KG1 (cell line): ENCODE measurements at regions not wholly inside any gene's neighbourhood (a gene's known extent, or its start where the extent isn't known, plus 50 kb on each side); places are given as distances from the start of the nearest gene placed in this dataset.
"Not testable (repeated sequence)": the region's sequence is repeated elsewhere in the genome, so short reads cannot be mapped to it uniquely, and the experiment has no call there.

Experiments
- DNase-seq: peaks from one replicate; lab custom pipeline; 2025; lab: John Stamatoyannopoulos, UW

GRCh38 chr15:55126111-55126510 lies 70.6 kb downstream of the RSL24D1 start:
- DNase-seq, result no peak

- no peak for DNase-seq
These were observed 72.1 kb downstream of the RSL24D1 start for GRCh38 chr15:55124616-55125015.

GRCh38 chr15:55118344-55118870 lies 78.3 kb downstream of the RSL24D1 start:
- DNase-seq, result no peak

GRCh38 chr15:55116636-55117035 lies 80.1 kb downstream of the RSL24D1 start:
- DNase-seq, result no peak

- DNase-seq, result no peak
These were observed 83.0 kb downstream of the RSL24D1 start for GRCh38 chr15:55113736-55114135.

GRCh38 chr15:55112706-55113105 lies 84.0 kb downstream of the RSL24D1 start:
- no peak for DNase-seq

- DNase-seq, result no peak
These were observed 86.3 kb downstream of the RSL24D1 start for GRCh38 chr15:55110446-55110845.

- peak; percentile 73 for DNase-seq
These were observed 87.8 kb downstream of the RSL24D1 start for GRCh38 chr15:55108858-55109518.

GRCh38 chr15:55108448-55108847 lies 88.3 kb downstream of the RSL24D1 start:
- DNase-seq, result no peak

GRCh38 chr15:55106155-55106554 lies 90.6 kb downstream of the RSL24D1 start:
- no peak for DNase-seq

- no peak for DNase-seq
These were observed 102.6 kb downstream of the RSL24D1 start for GRCh38 chr15:55094136-55094535.

GRCh38 chr15:55088207-55088606 lies 108.5 kb downstream of the RSL24D1 start:
- no peak for DNase-seq

- DNase-seq, result no peak
These were observed 112.1 kb downstream of the RSL24D1 start for GRCh38 chr15:55084673-55085072.

- DNase-seq, result no peak
These were observed 112.5 kb downstream of the RSL24D1 start for GRCh38 chr15:55084216-55084615.

GRCh38 chr15:55077052-55077451 lies 119.7 kb downstream of the RSL24D1 start:
- DNase-seq, result not testable (repeated sequence)

GRCh38 chr15:55074431-55074830 lies 122.3 kb downstream of the RSL24D1 start:
- no peak for DNase-seq

GRCh38 chr15:55063970-55064369 lies 132.8 kb downstream of the RSL24D1 start:
- DNase-seq, result not testable (repeated sequence)

GRCh38 chr15:55060836-55061235 lies 135.9 kb downstream of the RSL24D1 start:
- DNase-seq, result no peak

GRCh38 chr15:55056500-55056899 lies 140.2 kb downstream of the RSL24D1 start:
- no peak for DNase-seq

- DNase-seq, result no peak
These were observed 152.6 kb downstream of the RSL24D1 start for GRCh38 chr15:55044162-55044561.

GRCh38 chr15:55037071-55037470 lies 159.7 kb downstream of the RSL24D1 start:
- no peak for DNase-seq

- no peak for DNase-seq
These were observed 161.0 kb downstream of the RSL24D1 start for GRCh38 chr15:55035749-55036148.

GRCh38 chr15:55033574-55033973 lies 163.2 kb downstream of the RSL24D1 start:
- DNase-seq, result no peak

- DNase-seq, result no peak
These were observed 165.0 kb downstream of the RSL24D1 start for GRCh38 chr15:55031727-55032126.
